Right kidney (tissue), 1 donor: ENCODE measurements at regions not wholly inside any gene's neighbourhood (a gene's known extent, or its start where the extent isn't known, plus 50 kb on each side); places are given as distances from the start of the nearest gene placed in this dataset.

Experiments used
- DNase-seq: peaks from one replicate; pipeline ENCODE4 v3.0.0-alpha.2; 2016

GRCh38 chr11:104655066-104655465 is 243.2 kb downstream of the CASP12 start:
- DNase-seq, result no peak

DNA sequence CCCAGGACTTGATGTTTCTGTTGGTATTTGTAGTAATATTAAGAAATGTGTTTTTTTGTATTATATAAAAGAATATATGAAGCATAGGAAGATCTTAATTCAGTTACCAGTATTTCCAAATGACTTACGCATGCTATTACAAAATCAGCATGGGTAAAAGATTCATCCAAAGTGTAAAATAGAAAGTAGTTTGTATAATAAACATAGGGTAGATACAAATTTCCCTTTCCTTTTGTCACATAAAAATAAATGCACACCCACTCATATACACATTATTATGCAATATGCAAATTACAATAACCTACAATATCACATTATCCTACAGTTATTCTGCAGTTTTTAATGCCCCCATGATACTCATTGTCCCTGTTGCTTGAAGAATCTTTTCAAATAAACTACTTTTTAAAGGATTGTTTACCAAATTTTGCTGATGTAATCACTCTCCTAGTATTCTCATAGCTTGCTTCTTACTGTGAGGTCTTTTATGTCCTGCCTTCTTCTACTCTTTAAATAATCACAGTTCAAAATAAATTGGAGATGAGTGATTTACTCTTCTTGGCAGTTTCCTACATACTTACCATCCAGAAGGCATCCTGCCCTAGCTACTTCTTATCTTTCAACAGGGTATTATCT is 244.0 kb downstream of the CASP12 start:
- no peak for DNase-seq

GRCh38 chr11:104653407-104653806 is 244.9 kb downstream of the CASP12 start:
- no peak for DNase-seq

DNA sequence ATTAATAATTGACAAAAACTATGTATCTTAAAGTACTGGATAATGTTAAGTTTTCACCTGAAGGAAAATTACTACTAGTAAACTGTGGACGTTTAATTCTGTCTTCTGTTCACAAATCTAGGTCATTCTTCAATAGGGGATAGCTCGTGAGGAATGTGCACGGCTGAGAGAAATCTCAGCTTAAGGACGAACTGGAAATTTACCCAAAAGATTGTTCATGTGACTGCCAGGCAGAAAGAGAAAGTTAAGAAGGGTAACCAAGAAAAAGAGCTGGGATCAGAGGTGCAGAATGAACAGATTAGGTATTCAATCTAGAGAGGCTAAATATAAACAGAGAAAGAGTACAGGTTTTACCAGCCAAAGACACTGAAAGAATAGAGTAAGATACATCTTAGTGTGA is 245.3 kb downstream of the CASP12 start:
- DNase-seq, result no peak

GRCh38 chr11:104650234-104650633 is 248.0 kb downstream of the CASP12 start:
- no peak for DNase-seq

GRCh38 chr11:104649002-104649401 is 249.3 kb downstream of the CASP12 start:
- no peak for DNase-seq

- DNase-seq, result peak; percentile 33
Measured at GRCh38 chr11:104645261-104646222, 252.7 kb downstream of the CASP12 start.

DNA sequence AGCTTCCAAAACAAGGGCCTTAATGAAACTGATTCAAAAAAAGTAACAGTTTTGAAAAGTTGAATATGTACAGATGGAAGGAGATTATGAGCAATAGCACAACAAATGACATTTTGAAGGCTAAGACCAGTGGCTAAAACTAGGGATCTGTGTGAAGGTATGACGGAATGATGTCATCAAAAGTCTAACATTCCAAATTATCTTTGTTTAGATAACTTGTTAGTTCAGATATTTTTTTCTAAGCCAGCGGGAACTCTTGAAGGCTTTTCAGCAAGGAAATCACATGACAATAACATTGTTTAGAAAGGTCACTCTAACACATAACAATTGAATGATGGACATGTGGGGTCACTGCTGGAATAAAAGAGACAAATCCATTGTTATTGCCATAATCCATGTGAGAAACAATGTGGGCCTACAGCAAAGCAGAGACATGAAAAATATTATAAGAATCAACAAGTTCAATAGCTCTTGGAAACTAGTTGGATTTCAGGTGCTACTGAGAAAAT is 260.5 kb downstream of the CASP12 start:
- DNase-seq, result no peak

DNA sequence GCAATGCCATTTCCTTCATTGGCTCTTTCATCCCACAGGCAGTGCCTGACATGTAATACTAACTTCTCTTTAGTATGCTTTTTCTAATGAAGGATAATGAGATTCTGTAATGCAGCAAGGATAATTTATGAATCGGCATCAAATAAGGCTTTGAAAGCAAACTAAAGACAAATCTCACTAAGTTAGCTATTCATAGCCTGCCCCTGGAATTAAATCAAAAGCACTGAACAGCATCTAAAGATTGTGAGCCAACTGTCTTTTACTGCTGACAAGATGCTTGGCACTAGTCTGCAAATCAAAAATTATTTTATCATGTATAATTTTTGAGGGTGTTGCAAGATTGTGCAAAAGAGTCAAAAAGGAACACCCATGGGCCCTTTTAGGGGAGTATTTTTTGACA is 265.0 kb downstream of the CASP12 start:
- DNase-seq, result no peak

- DNase-seq, result no peak
Measured at GRCh38 chr11:104630352-104630751, 267.9 kb downstream of the CASP12 start.

DNA sequence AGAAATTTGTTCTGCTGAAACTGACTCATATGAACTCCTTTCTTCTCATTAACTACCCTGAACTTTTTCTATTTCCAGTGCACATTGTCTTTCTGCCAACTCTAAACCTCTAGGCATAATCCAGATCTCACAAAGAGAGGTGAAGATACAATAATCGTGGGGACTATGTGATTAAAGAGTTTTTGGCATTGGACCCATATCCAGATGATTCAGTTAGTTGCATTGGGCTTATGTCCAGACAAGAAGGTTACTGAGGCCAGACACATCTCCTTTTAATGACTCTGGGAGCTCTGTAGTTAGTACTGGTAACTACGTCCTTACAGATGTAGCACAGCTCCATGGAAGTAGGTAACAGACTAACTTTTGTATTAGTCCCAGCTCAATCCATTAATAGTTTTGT is 273.0 kb downstream of the CASP12 start:
- DNase-seq, result no peak

- no peak for DNase-seq
Measured at GRCh38 chr11:104624021-104624420, 274.2 kb downstream of the CASP12 start.

- DNase-seq, result no peak
Measured at GRCh38 chr11:104623518-104623917, 274.7 kb downstream of the CASP12 start.

DNA sequence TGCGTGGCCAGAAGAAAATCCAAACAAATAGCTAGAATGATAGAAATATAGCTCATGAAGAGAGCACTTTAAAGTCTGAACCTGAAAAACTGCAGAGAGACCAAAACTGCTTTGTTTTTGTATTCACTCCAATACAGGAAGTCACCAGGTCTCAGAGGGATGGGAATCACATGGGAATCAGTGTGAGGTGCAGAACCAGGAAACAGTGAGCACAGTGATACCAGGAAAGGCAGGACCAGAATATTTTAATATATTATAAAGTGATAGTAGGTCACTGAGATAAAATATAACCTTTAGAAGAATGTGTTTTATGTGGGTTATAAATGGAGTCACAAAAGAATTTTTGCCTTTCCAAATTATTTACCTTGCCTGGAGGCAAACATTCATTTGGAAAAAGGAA is 277.3 kb downstream of the CASP12 start:
- no peak for DNase-seq

DNA sequence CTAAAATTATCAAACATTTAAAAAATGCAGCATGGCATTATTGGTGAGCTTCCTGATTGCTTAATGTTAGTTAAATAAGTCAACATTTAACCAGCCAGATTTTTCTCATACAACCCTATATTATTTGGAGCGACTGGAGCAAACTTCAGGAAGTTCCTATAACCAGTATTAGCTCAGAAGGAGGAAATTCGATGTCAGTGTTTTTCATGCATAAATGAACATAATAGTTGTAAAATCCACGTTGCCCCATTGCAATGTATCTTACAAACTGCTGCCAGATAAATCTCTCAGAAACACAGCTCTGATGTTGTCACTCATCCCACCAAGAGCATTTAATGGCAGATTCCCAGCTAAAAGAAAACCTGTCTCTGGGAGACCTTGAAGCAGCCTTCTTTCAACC is 278.5 kb downstream of the CASP12 start:
- DNase-seq, result no peak

- no peak for DNase-seq
Measured at GRCh38 chr11:104618954-104619353, 279.3 kb downstream of the CASP12 start.

DNA sequence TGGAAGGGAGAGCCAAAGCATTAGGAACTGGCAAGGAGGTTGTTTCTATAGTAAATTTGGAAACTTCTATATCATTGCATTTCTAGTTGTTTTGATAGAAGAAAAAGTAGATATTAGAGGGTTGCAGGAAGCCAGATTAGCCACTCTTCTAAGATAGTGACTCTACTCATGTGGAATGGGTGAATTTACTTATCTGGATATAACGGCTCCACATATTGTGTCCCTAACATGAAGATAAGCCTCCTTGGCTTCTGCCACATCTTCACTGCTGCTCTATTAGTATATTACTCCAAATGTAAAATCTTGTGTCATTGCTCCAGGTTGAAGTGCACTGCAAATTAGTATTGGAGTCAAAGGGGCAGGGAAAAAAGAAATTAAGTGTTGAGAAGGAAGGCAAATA is 283.3 kb downstream of the CASP12 start:
- no peak for DNase-seq

GRCh38 chr11:104614117-104614680 is 284.1 kb downstream of the CASP12 start:
- DNase-seq, result no peak

- no peak for DNase-seq
Measured at GRCh38 chr11:104610635-104611034, 287.6 kb downstream of the CASP12 start.

GRCh38 chr11:104609311-104610085 is 288.8 kb downstream of the CASP12 start:
- peak; percentile 12 for DNase-seq

DNA sequence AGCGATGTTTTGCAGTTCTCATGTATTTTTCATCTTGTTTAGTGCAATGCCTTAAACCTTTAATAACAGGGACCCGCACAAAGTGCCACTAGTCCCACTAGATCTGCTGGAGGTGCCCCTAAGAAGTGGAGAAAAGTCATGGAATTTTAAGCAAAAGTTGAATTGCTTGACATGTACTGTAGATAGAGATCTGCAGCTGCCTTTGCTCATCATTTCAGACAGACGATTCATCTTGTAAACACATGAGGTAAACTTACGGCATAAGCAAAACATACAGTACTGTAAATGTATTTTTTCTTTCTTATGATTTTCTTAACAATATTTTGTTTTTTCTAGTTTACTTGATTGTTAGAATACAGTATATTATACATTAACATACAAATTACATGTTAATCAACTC is 295.6 kb downstream of the CASP12 start:
- no peak for DNase-seq

GRCh38 chr11:104594228-104594958 is 303.9 kb downstream of the CASP12 start:
- DNase-seq, result no peak
